Panc1 (cell line): ENCODE measurements at regions not wholly inside any gene's neighbourhood (a gene's known extent, or its start where the extent isn't known, plus 50 kb on each side); places are given as distances from the start of the nearest gene placed in this dataset.
"Not testable (repeated sequence)": the region's sequence is repeated elsewhere in the genome, so short reads cannot be mapped to it uniquely, and the experiment has no call there.

ENCODE experiments used
- ATAC-seq: fragments of 200-7000 bp; cut with Tn5 transposase; 2 replicates; pipeline ENCODE4 v1.9.1; 2020; ENCODE audit warnings: mild to moderate bottlenecking, moderate library complexity
- BruUV-seq: library from RNA; stranded (reverse); fragments of 400-500 nt; replicated peaks from 2 replicates; lab custom pipeline; 2021; lab: Mats Ljungman, UMichigan
- CTCF ChIA-PET: fragments of 300-600 bp; sonication (Branson Sonifier 250); formaldehyde crosslinking; loops from one replicate; lab custom pipeline; 2022; ENCODE audit warnings: antibody characterized with exemption; lab: Charles Lee
- POLR2A ChIA-PET: fragments of 300-600 bp; sonication (Branson Sonifier 250); formaldehyde crosslinking; loops from one replicate; lab custom pipeline; 2022; ENCODE audit warnings: antibody characterized with exemption; lab: Charles Lee
- DNase-seq: peaks from one replicate; pipeline ENCODE4 v3.0.0-alpha.2; 2010; ENCODE audit warnings: low read depth, low spot score
- H3K27ac ChIP-seq: 2 replicates; pipeline ENCODE4 v1.5.1; 2011; ENCODE audit warnings: mild to moderate bottlenecking, low read length, inconsistent platforms
- H3K27me3 ChIP-seq: fragments of 200-500 bp; sonication (Bioruptor generic); 2 replicates; pipeline ENCODE4 v1.6.0; 2014; ENCODE audit warnings: low read length, inconsistent platforms; ENCODE audit not compliant: control insufficient read depth, insufficient read depth
- H3K36me3 ChIP-seq: fragments of 200-500 bp; sonication (Bioruptor generic); 2 replicates; pipeline ENCODE4 v1.5.1; 2014; ENCODE audit warnings: inconsistent platforms, mild to moderate bottlenecking, low read length, moderate library complexity; ENCODE audit not compliant: control insufficient read depth, insufficient read depth
- H3K4me1 ChIP-seq: 2 replicates; pipeline ENCODE4 v1.5.1; 2011; ENCODE audit warnings: inconsistent platforms, mild to moderate bottlenecking, low read length, moderate library complexity; ENCODE audit not compliant: control insufficient read depth, insufficient read depth
- H3K4me3 ChIP-seq, 2 experiments: 2 replicates each; pipeline ENCODE4 v1.5.1; 2011 to 2012; ENCODE audit warnings: low read depth in 2 of 2, low read length in 2 of 2, mild to moderate bottlenecking in 2 of 2, inconsistent platforms in 1 of 2, moderate library complexity in 1 of 2
- H3K9me3 ChIP-seq: fragments of 200-500 bp; sonication (Bioruptor generic); 2 replicates; pipeline ENCODE4 v1.5.1; 2014; ENCODE audit warnings: low read depth, mild to moderate bottlenecking, inconsistent platforms, low read length, moderate library complexity; ENCODE audit not compliant: control insufficient read depth, insufficient read depth
- POLR2AphosphoS5 ChIP-seq: IDR thresholded peaks from 2 replicates; pipeline ENCODE4 v1.6.1; 2012; ENCODE audit warnings: mild to moderate bottlenecking, low read depth, low read length, moderate library complexity
- SIN3A ChIP-seq: IDR thresholded peaks from 2 replicates; pipeline ENCODE4 v1.6.1; 2012; ENCODE audit warnings: low read depth, mild to moderate bottlenecking, low read length, moderate library complexity, borderline replicate concordance; ENCODE audit not compliant: insufficient read depth
- TCF7L2 ChIP-seq: IDR thresholded peaks from 2 replicates; pipeline ENCODE4 v1.6.1; 2011; ENCODE audit warnings: mild to moderate bottlenecking, low read depth, low read length, inconsistent platforms
- in situ Hi-C: cut with HindIII; loops from 2 replicates; pipeline ENCODE4 v1.10.0; 2016; ENCODE audit warnings: low sequenced_read_pairs, low pct_unique_long_range_greater_than_20kb
- intact Hi-C: fragments of 100-400 bp; cut with micrococcal nuclease; formaldehyde crosslinking; loops from one replicate; pipeline ENCODE4 v1.10.0; 2022; ENCODE audit not compliant: unreplicated experiment
- TF ChIP-seq, protein P1 (sequence below), 2 experiments: IDR thresholded peaks; 2 replicates each; pipeline ENCODE4 v1.6.1; 2011 to 2012; ENCODE audit warnings: low read depth in 2 of 2, control low read depth in 1 of 2, low read length in 1 of 2, mild to moderate bottlenecking in 1 of 2, moderate library complexity in 1 of 2; ENCODE audit not compliant: insufficient read depth in 1 of 2
- TF ChIP-seq, protein P2 (sequence below): fragments of 450-650 bp; IDR thresholded peaks from 2 replicates; pipeline ENCODE4 v1.5.1; 2017; ENCODE audit warnings: mild to moderate bottlenecking

DNA sequence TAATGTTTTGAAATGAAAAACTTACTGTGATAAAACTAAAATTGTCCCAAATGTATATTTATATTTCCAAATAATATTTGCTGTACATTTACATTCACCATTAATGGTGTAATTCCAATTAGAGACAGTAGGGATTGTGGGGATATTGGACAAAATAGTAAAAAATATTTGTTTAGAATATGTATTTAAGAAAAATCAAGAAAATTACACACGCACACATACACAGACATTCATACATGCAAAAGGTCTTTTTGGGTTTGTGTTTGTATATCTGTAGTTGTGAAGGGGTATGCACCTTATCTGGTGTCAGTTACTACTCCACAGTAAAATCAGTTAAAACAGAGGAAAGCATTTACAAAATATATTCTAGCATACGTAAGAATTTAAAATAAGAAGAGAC lies 435.9 kb upstream of the ZNF804A start:
- POLR2A ChIA-PET: no interaction called here
- CTCF ChIA-PET: no interaction called here
- Histone ChIP-seq H3K27ac (no peak overlapping the region), H3K9me3 (no peaks in the 10 kb centered on the region), H3K4me3 (no peak overlapping the region), H3K27me3 (no peaks in the 10 kb centered on the region), H3K4me1 (no peaks in the 10 kb centered on the region), H3K36me3 (no peaks in the 10 kb centered on the region)
- BruUV-seq: no TSS peak
- no peak for ATAC-seq
- intact Hi-C loops (no loop called here), in situ Hi-C loops (no loop called here)
- TF ChIP-seq TCF7L2 (no peak), SIN3A (no peak), POLR2AphosphoS5 (no peak)
- TF ChIP-seq, protein P1, sequence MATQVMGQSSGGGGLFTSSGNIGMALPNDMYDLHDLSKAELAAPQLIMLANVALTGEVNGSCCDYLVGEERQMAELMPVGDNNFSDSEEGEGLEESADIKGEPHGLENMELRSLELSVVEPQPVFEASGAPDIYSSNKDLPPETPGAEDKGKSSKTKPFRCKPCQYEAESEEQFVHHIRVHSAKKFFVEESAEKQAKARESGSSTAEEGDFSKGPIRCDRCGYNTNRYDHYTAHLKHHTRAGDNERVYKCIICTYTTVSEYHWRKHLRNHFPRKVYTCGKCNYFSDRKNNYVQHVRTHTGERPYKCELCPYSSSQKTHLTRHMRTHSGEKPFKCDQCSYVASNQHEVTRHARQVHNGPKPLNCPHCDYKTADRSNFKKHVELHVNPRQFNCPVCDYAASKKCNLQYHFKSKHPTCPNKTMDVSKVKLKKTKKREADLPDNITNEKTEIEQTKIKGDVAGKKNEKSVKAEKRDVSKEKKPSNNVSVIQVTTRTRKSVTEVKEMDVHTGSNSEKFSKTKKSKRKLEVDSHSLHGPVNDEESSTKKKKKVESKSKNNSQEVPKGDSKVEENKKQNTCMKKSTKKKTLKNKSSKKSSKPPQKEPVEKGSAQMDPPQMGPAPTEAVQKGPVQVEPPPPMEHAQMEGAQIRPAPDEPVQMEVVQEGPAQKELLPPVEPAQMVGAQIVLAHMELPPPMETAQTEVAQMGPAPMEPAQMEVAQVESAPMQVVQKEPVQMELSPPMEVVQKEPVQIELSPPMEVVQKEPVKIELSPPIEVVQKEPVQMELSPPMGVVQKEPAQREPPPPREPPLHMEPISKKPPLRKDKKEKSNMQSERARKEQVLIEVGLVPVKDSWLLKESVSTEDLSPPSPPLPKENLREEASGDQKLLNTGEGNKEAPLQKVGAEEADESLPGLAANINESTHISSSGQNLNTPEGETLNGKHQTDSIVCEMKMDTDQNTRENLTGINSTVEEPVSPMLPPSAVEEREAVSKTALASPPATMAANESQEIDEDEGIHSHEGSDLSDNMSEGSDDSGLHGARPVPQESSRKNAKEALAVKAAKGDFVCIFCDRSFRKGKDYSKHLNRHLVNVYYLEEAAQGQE (IDR thresholded peaks at IDR 0.05; ENCODE audit: insufficient read depth in 1 of 2, low read depth in 2 of 2, low read length in 1 of 2): no peak
- TF ChIP-seq, protein P2, sequence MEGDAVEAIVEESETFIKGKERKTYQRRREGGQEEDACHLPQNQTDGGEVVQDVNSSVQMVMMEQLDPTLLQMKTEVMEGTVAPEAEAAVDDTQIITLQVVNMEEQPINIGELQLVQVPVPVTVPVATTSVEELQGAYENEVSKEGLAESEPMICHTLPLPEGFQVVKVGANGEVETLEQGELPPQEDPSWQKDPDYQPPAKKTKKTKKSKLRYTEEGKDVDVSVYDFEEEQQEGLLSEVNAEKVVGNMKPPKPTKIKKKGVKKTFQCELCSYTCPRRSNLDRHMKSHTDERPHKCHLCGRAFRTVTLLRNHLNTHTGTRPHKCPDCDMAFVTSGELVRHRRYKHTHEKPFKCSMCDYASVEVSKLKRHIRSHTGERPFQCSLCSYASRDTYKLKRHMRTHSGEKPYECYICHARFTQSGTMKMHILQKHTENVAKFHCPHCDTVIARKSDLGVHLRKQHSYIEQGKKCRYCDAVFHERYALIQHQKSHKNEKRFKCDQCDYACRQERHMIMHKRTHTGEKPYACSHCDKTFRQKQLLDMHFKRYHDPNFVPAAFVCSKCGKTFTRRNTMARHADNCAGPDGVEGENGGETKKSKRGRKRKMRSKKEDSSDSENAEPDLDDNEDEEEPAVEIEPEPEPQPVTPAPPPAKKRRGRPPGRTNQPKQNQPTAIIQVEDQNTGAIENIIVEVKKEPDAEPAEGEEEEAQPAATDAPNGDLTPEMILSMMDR: no peak
- no peak for DNase-seq

GRCh38 chr2:184168823-184169222 lies 429.5 kb upstream of the ZNF804A start:
- H3K36me3 ChIP-seq, H3K4me1 ChIP-seq, POLR2A ChIA-PET, H3K27ac ChIP-seq, H3K9me3 ChIP-seq, H3K27me3 ChIP-seq, BruUV-seq, DNase-seq, H3K4me3 ChIP-seq, ATAC-seq, intact Hi-C loops, in situ Hi-C loops, CTCF ChIA-PET: not testable (repeated sequence)

DNA sequence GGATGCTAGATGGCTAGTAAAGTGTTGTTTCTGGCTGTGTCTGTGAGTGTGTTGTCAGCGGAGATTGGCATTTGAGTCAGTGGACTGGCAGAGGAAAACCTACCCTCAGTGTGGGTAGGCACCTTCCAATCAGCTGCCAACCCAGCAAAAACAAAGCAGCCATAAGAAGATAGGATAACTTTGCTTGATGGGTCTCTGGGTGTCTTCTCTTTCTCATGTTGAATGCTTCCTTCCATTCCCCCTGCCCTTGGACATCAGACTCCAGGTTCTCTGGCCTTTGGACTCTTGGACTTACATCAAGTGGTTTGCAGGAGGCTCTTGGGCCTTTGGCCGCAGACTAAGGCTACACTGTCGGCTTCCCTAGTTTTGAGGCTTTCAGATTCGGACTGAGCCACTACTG lies 429.0 kb upstream of the ZNF804A start:
- TF ChIP-seq TCF7L2 (no peak), POLR2AphosphoS5 (no peak), SIN3A (no peak)
- TF ChIP-seq, protein P2: no peak
- TF ChIP-seq, protein P1 (IDR thresholded peaks at IDR 0.05; ENCODE audit: insufficient read depth in 1 of 2, low read depth in 2 of 2, low read length in 1 of 2): no peak
- no peak overlapping the region for H3K27ac ChIP-seq
- no peaks in the 10 kb centered on the region for H3K4me1 ChIP-seq
- POLR2A ChIA-PET: interaction anchor here (0.5 kb wide), 1 partner anchor 1423 kb away, joined by 3 read pairs; no protein-coding TSS in a partner anchor
- CTCF ChIA-PET: no interaction called here
- no peaks in the 10 kb centered on the region for H3K36me3 ChIP-seq
- H3K4me3 ChIP-seq: no peak overlapping the region
- no peak for ATAC-seq
- H3K9me3 ChIP-seq: no peaks in the 10 kb centered on the region
- no peak for DNase-seq
- in situ Hi-C loops (no loop called here), intact Hi-C loops (no loop called here)
- no TSS peak for BruUV-seq
- no peaks in the 10 kb centered on the region for H3K27me3 ChIP-seq
